ENCODE measurements at regions not wholly inside any gene's neighbourhood (a gene's known extent, or its start where the extent isn't known, plus 50 kb on each side); places are given as distances from the start of the nearest gene placed in this dataset.

GRCh38 chr5:28110781-28111180 is 1072.4 kb upstream of the CDH9 start:
- TF ChIP-seq EP300 (IDR thresholded peaks at IDR 0.05; ENCODE audit: low read depth) = no peak
- TF ChIP-seq POLR2A (IDR thresholded peaks at IDR 0.05) = no peak
- no peak for TF ChIP-seq CTCF (IDR thresholded peaks at IDR 0.05)
